GM23338 (cell line): ENCODE measurements at regions not wholly inside any gene's neighbourhood (a gene's known extent, or its start where the extent isn't known, plus 50 kb on each side); places are given as distances from the start of the nearest gene placed in this dataset.

Experiments used
- ATAC-seq: fragments of 200-7000 bp; cut with Tn5 transposase; 3 replicates; pipeline ENCODE4 v1.9.1; 2020
- DNase-seq: peaks from one replicate; pipeline ENCODE4 v3.0.0-alpha.2; 2015; ENCODE audit warnings: low spot score
- H2AFZ ChIP-seq: fragments of 200-600 bp; sonication (generic); 2 replicates; pipeline ENCODE4 v1.8.0; 2016; ENCODE audit warnings: antibody characterized with exemption, mild to moderate bottlenecking, moderate library complexity
- H3F3A ChIP-seq: fragments of 200-600 bp; sonication (generic); replicated peaks from 2 replicates; pipeline ENCODE4 v1.8.0; 2017; ENCODE audit warnings: antibody characterized with exemption, mixed run types, low read depth
- H3K27ac ChIP-seq: fragments of 200-600 bp; sonication (generic); 2 replicates; pipeline ENCODE4 v1.6.1; 2016; ENCODE audit warnings: low read depth
- H3K27me3 ChIP-seq: fragments of 200-600 bp; sonication (generic); 2 replicates; pipeline ENCODE4 v1.8.0; 2016; ENCODE audit warnings: mild to moderate bottlenecking, mixed run types, moderate library complexity; ENCODE audit not compliant: insufficient read depth
- H3K36me3 ChIP-seq: fragments of 200-600 bp; sonication (generic); 2 replicates; pipeline ENCODE4 v1.8.0; 2016; ENCODE audit warnings: mild to moderate bottlenecking; ENCODE audit not compliant: insufficient read depth
- H3K4me1 ChIP-seq: fragments of 200-600 bp; sonication (generic); 2 replicates; pipeline ENCODE4 v1.8.0; 2016; ENCODE audit warnings: mild to moderate bottlenecking, moderate library complexity; ENCODE audit not compliant: insufficient read depth
- H3K4me2 ChIP-seq: fragments of 200-600 bp; sonication (generic); 2 replicates; pipeline ENCODE4 v1.7.1; 2017; ENCODE audit warnings: mixed run types
- H3K4me3 ChIP-seq: fragments of 200-600 bp; sonication (generic); 2 replicates; pipeline ENCODE4 v1.6.1; 2016; ENCODE audit warnings: mixed run types
- H3K79me2 ChIP-seq: fragments of 200-600 bp; sonication (generic); replicated peaks from 2 replicates; pipeline ENCODE4 v1.8.0; 2017; ENCODE audit warnings: mild to moderate bottlenecking; ENCODE audit not compliant: insufficient read depth
- H3K9me2 ChIP-seq: fragments of 200-600 bp; sonication (generic); 2 replicates; pipeline ENCODE4 v1.8.0; 2017; ENCODE audit not compliant: insufficient read depth
- H4K20me1 ChIP-seq: fragments of 200-600 bp; sonication (generic); replicated peaks from 2 replicates; pipeline ENCODE4 v1.8.0; 2017; ENCODE audit warnings: mild to moderate bottlenecking; ENCODE audit not compliant: insufficient read depth
- H3K27ac Mint-ChIP-seq: 2 replicates; pipeline ENCODE4 v1.8.0; 2020; ENCODE audit warnings: inconsistent platforms, mild to moderate bottlenecking, moderate library complexity, mixed read lengths
- H3K27me3 Mint-ChIP-seq: 3 replicates; pipeline ENCODE4 v1.8.0; 2022; ENCODE audit warnings: low read depth, mild to moderate bottlenecking, moderate library complexity, mixed read lengths, inconsistent platforms; ENCODE audit not compliant: insufficient read depth, poor library complexity
- H3K36me3 Mint-ChIP-seq: 3 replicates; pipeline ENCODE4 v1.8.0; 2021; ENCODE audit warnings: low read depth, mild to moderate bottlenecking, inconsistent platforms, moderate library complexity, mixed read lengths
- H3K4me1 Mint-ChIP-seq: 3 replicates; pipeline ENCODE4 v1.8.0; 2020; ENCODE audit warnings: mild to moderate bottlenecking, inconsistent platforms, mixed read lengths
- H3K4me3 Mint-ChIP-seq: 3 replicates; pipeline ENCODE4 v1.8.0; 2021; ENCODE audit warnings: moderate library complexity, mild to moderate bottlenecking, inconsistent platforms, mixed read lengths
- H3K9me3 Mint-ChIP-seq: 3 replicates; pipeline ENCODE4 v1.8.0; 2020; ENCODE audit warnings: moderate library complexity, mild to moderate bottlenecking, inconsistent platforms, mixed read lengths
- EZH2 ChIP-seq: fragments of 200-600 bp; sonication (generic); IDR thresholded peaks from one replicate; pipeline ENCODE4 v1.8.0; 2017; ENCODE audit warnings: antibody characterized with exemption, mild to moderate bottlenecking, low read depth; ENCODE audit not compliant: unreplicated experiment
- JUNB ChIP-seq: IDR thresholded peaks from one replicate; pipeline ENCODE4 v1.6.1; 2016; ENCODE audit warnings: antibody characterized with exemption; ENCODE audit not compliant: unreplicated experiment
- NANOG ChIP-seq: IDR thresholded peaks from 2 replicates; pipeline ENCODE4 v1.6.1; 2016; ENCODE audit warnings: antibody characterized with exemption, borderline replicate concordance
- POLR2AphosphoS5 ChIP-seq: IDR thresholded peaks from 2 replicates; pipeline ENCODE4 v1.6.1; 2016; ENCODE audit warnings: antibody characterized with exemption, low read depth
- STAT1 ChIP-seq: IDR thresholded peaks from one replicate; pipeline ENCODE4 v1.6.1; 2016; ENCODE audit warnings: antibody characterized with exemption; ENCODE audit not compliant: unreplicated experiment
- ZNF331 ChIP-seq: fragments of 250-450 bp; sonication (Bioruptor Pico); IDR thresholded peaks from 2 replicates; pipeline ENCODE4 v1.5.0; 2020; ENCODE audit warnings: low read depth, mild to moderate bottlenecking, moderate library complexity
- ZNF462 ChIP-seq: fragments of 250-450 bp; sonication (Bioruptor Pico); IDR thresholded peaks from 2 replicates; pipeline ENCODE4 v1.5.0; 2020; ENCODE audit warnings: mild to moderate bottlenecking, moderate library complexity
- TF ChIP-seq, protein P1 (sequence below), 2 experiments: fragments of 200-600 bp in 1 of 2; sonication (generic) in 1 of 2; conservative IDR thresholded peaks; 2 replicates each; pipeline versions ENCODE4 v1.5.1 to v1.6.1; 2016 to 2017; ENCODE audit warnings: antibody characterized with exemption in 2 of 2, low read depth in 2 of 2, mild to moderate bottlenecking in 2 of 2, moderate library complexity in 1 of 2

DNA sequence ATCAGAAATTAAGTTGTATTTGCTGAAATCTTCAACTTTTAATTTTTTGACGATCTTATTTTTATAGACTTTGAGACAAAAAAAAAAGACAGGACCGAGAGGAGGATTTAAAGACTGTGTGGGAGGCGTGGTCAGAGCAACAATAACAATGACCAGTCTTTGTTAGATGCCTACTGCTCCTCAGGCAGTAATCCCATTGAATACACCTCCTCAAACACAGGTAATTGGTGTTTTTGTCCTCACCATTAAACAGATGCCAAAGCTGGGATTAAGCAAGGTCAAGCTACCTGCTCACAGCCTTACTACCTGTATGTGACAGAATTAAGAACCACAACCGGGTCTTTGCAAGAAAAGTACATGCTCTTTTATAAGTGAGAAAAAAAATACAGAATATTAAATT, 233.3 kb upstream of the GRAMD2B start:
- H3K79me2 ChIP-seq = no peaks in the 10 kb centered on the region
- H3K36me3 Mint-ChIP-seq = no peaks in the 10 kb centered on the region
- no peak overlapping the region for H3K27ac Mint-ChIP-seq
- H3K4me3 ChIP-seq = no peak overlapping the region
- ATAC-seq = peak; percentile 98
- no peak for TF ChIP-seq POLR2AphosphoS5
- no peak for TF ChIP-seq JUNB
- peak; percentile 38; the same call in 1 of the 2 replicates for TF ChIP-seq NANOG
- TF ChIP-seq, protein P1, sequence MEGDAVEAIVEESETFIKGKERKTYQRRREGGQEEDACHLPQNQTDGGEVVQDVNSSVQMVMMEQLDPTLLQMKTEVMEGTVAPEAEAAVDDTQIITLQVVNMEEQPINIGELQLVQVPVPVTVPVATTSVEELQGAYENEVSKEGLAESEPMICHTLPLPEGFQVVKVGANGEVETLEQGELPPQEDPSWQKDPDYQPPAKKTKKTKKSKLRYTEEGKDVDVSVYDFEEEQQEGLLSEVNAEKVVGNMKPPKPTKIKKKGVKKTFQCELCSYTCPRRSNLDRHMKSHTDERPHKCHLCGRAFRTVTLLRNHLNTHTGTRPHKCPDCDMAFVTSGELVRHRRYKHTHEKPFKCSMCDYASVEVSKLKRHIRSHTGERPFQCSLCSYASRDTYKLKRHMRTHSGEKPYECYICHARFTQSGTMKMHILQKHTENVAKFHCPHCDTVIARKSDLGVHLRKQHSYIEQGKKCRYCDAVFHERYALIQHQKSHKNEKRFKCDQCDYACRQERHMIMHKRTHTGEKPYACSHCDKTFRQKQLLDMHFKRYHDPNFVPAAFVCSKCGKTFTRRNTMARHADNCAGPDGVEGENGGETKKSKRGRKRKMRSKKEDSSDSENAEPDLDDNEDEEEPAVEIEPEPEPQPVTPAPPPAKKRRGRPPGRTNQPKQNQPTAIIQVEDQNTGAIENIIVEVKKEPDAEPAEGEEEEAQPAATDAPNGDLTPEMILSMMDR (conservative IDR thresholded peaks at IDR 0.05; ENCODE audit: low read depth in 2 of 2) = no peak
- no peak for TF ChIP-seq STAT1
- TF ChIP-seq ZNF462 (CRISPR knock-in tag) = peak; percentile 93
- TF ChIP-seq ZNF331 = no peak
- no peak for TF ChIP-seq EZH2
- H3K27ac ChIP-seq = no peak overlapping the region
- H3K36me3 ChIP-seq = no peaks in the 10 kb centered on the region
- H2AFZ ChIP-seq = no peak overlapping the region
- DNase-seq = peak; percentile 63
- H3K4me3 Mint-ChIP-seq = no peak overlapping the region
- H3K4me1 ChIP-seq = peaks cover 11% of the 10 kb centered on the region
- no peaks in the 10 kb centered on the region for H3F3A ChIP-seq
- no peaks in the 10 kb centered on the region for H4K20me1 ChIP-seq
- peaks cover 32% of the 10 kb centered on the region for H3K4me1 Mint-ChIP-seq
- no peak overlapping the region for H3K4me2 ChIP-seq
- H3K9me3 Mint-ChIP-seq = peaks cover 5% of the 10 kb centered on the region; the same call in 2 of the 3 replicates
- H3K27me3 ChIP-seq = no peaks in the 10 kb centered on the region
- H3K27me3 Mint-ChIP-seq = peaks cover 2% of the 10 kb centered on the region
- no peaks in the 10 kb centered on the region for H3K9me2 ChIP-seq
